Amniotic epithelial cell (primary cell): ENCODE measurements at regions not wholly inside any gene's neighbourhood (a gene's known extent, or its start where the extent isn't known, plus 50 kb on each side); places are given as distances from the start of the nearest gene placed in this dataset.
A peak's percentile ranks its signal among the peaks of the same experiment; 100 is the strongest.

Experiments used
- DNase-seq: peaks from one replicate; pipeline ENCODE4 v3.0.0-alpha.2; 2010; ENCODE audit warnings: low read depth

- no peak for DNase-seq
Measured at GRCh38 chr12:18899162-18899561, 161.2 kb downstream of the CAPZA3 start.

- peak; percentile 8 for DNase-seq
Measured at GRCh38 chr12:18899678-18900317, 161.9 kb downstream of the CAPZA3 start.

- no peak for DNase-seq
Measured at GRCh38 chr12:18905134-18905533, 167.2 kb downstream of the CAPZA3 start.

DNA sequence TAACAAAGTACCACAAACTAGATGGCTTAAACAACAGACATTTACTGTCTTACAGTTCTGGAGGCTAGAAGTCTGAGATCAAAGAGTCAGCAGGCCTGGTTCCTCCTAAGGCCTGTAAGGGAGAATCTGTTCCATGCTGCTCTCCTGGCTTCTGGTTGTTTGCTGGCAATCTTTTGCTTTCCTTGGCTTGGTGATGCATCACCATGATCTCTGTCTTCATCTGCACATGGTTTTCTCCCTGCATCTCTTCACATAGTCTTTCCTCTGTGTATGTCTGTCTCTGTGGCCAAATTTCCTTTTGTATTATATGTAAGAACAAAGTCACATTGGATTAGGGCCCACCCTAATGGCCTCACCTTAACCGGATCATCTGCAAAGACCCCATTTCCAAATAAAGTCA is 168.5 kb downstream of the CAPZA3 start:
- DNase-seq = no peak

DNA sequence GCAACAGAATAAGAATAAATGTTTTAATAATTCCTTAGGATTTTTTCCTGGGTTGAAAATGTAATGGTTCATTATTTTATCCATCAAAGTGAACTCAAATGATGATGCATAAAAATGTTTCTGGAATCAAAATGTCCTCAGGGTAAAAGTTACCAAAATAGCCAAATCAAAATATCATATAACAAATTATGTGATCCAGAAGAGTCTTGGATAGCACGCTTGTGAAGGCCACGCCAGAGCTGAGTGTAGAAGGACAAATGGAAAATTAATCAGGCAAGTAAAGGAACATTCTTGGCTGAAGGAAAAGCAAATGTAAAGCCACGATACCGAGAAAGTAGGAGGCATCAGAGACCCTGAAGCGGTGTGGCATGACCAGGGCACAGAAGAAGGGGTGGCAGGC is 169.2 kb downstream of the CAPZA3 start:
- no peak for DNase-seq

DNA sequence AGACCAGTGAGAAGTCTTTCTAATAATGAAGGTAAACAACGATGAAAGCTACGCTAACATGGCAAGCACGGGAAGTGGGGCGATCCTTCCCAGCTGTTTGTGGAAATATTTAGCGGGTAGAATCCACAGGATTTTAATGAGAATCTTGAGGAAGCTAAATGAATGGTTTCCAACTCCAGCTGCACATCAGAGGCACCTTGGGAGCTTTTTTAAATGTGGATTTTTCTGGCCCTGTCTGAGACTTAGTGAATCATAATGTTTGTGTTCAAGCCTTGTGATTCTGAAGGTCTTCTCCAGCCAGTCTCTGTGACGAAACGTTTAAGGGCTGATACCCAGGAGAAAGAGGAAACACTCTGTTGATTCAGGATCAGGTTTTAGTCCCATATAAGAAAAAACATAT is 169.8 kb downstream of the CAPZA3 start:
- no peak for DNase-seq

DNA sequence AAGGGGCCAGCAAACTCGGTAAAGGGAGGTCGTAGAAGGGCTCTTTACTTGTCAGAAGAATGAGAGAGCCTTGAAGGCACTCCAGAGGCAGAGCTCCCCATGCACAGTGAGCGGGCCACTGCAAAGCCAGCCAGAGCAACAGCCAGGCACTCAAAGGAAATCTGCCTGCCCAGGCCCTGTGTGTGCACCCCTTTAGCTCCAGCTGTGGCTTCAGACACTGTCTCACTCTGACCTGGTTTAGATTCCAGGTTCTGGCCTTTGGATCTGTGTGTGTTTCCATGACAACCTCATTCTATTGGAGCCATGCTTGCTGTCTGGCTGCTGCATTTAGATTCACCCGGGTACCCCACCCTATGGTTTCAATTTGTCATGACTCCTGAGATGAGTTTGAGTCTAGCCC is 170.3 kb downstream of the CAPZA3 start:
- no peak for DNase-seq

- no peak for DNase-seq
Measured at GRCh38 chr12:18919871-18920511, 182.1 kb downstream of the CAPZA3 start.

DNA sequence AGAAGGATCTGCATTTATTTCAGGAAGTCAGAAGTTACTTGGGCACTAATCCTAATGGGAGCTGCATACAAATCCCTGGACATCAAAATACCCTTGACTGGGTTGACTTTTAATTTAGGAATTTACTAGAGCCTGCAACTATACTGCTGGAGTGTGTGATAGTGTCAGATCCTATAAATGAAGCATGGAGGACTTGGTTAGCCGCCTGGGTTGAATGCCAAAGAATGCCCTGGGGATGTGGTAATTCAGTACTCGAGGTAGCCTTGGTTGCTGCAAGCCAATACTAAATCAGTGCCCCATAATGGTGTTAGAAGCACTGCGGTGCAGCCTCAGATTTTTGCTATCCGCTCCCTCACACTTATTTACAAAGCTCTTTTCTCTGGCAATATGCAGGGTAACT is 184.9 kb downstream of the CAPZA3 start:
- DNase-seq = no peak

- DNase-seq = no peak
Measured at GRCh38 chr12:18923721-18924120, 185.8 kb downstream of the CAPZA3 start.

- no peak for DNase-seq
Measured at GRCh38 chr12:18926188-18926587, 188.3 kb downstream of the CAPZA3 start.

- no peak for DNase-seq
Measured at GRCh38 chr12:18932211-18932610, 194.3 kb downstream of the CAPZA3 start.

DNA sequence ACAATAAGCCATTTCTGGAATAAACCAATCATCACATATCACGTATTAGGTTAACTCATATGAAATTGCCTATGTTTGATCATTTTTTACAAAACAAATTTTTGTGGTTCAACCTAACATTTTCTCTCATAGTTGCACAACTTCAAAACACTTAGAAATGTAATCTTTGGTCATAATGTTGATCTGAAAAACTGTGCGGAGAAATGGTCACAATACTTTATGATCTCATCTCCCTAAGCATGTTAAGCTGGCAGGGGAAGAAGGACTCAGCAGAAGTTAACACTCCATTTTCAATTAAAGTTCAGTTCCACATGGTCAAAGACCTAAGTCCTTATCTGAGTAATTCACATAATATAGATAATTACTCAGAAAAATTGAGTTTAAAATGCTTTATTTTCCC is 194.8 kb downstream of the CAPZA3 start:
- DNase-seq = peak; percentile 25

DNA sequence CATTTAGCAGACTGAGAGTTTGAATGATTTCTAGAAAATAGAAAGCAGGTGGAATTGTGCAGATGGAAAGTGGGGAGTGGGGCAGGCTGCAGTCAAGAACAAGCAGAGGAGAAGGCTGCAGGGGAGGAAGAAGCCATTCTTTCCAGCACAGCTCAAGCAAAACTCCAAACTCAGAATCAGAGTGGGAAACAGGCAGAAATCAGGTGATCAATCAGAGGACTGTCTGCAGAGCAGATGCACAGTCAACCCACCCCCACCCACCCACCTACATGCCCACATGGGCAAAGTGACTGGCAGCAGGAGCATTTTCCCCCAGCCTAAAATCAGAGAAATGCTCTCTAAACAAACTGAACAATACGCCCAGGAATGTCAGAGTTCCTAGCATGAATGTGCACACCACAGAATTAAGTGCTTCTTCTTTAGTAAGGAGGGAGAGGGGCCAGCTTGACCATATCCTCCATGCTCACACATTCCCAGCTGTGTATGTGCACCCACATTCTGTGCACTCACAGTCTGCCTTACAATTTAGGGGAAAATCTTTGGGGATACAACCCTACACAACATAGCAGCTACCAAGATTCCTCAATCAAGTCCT is 194.1 kb upstream of the PLEKHA5 start:
- DNase-seq = no peak

DNA sequence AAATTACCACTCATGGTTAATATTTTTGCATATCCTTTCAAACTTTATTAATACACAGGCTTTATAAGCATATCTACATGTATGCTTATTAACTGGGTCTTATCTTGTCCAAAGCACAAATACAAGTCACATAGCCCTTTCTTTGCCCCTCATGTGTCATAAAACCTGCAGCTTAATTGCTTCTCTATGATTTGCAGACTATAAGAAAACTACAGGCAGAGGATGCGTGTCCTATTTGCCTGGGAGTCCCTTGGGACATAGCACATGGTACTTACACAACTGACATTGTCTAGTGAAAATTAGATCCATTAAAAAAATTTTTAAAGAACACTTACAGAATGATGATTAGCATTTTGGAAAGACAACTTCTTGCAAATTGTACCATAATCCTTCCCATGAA is 190.5 kb upstream of the PLEKHA5 start:
- DNase-seq = no peak

GRCh38 chr12:18942669-18943068 is 186.9 kb upstream of the PLEKHA5 start:
- no peak for DNase-seq

- DNase-seq = no peak
Measured at GRCh38 chr12:18943200-18943599, 186.3 kb upstream of the PLEKHA5 start.

DNA sequence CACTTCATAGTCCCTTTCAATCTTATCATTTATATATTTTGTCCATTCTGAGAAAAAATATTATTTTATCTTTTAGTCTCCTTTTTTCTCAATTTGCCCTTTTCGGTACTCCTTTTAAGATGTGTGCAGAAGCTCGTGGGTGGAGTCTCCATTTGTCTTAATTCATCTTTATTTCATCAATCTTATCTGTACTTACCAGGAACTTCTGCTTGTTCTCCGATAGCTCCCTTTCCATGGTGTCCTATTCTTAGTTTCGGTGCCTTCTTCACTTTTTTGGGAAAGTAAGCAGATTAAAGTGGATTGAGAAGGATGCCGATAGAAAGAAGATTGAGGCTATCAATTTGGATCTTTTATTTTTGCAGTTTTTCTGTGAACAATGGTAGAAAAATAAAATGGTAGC is 183.4 kb upstream of the PLEKHA5 start:
- DNase-seq = no peak

DNA sequence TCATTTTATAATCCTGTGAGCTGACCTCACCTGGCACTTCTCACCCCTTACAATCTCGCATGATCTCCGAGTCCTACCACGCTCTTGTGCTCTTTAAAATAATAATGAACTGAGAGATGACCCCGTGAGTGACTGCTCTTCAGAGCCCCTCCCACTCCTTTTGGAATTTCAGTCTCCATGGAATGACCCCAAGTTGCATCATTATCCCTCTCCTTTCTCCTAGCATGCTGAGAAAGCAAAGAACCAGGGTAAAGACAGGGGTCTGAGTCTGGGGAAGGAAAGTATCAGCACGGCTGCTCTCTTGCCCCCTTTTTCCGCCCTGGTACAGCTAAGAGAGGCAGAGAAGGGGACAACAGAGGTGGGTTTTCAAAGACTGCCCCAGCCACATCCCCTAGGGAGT is 178.3 kb upstream of the PLEKHA5 start:
- no peak for DNase-seq

- DNase-seq = no peak
Measured at GRCh38 chr12:18953505-18953904, 176.0 kb upstream of the PLEKHA5 start.

DNA sequence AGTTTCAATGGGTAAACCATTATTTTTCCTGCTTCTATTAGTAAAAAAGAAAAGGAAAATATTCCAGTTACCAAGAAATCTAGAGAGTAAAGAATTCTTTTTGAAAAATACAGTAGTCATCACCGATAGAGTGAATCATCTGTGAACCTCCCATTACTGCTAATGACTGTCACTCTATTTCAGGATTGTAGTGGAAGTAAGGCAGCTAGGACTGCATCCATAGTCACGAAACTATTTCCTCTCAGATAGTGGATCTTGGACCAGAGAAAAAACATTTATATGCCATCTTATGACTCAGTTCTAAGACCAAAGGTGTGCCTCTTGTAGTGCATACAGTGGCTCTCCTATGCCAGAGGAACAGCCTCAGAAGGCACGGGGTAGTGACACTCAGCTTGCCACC is 173.9 kb upstream of the PLEKHA5 start:
- DNase-seq = no peak

DNA sequence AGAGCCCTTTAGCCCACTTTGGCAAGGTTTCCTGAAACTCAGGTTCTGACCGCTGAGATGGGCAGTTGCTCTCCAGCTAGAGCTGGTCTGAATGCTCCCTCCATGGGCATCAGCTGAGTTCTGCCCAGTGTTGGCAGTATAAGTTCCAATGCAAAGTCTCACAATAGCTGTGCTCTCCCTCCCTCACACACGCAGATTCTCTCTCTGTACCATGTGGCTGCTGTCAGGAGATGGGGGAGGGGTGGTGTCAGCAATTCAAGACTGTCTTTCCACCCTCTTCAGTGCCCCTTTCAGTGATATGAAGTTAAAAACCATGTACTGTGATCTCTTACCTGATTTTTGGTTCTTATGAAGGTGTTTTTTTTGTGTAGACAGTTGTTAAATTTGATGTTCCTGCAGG is 164.3 kb upstream of the PLEKHA5 start:
- DNase-seq = no peak

DNA sequence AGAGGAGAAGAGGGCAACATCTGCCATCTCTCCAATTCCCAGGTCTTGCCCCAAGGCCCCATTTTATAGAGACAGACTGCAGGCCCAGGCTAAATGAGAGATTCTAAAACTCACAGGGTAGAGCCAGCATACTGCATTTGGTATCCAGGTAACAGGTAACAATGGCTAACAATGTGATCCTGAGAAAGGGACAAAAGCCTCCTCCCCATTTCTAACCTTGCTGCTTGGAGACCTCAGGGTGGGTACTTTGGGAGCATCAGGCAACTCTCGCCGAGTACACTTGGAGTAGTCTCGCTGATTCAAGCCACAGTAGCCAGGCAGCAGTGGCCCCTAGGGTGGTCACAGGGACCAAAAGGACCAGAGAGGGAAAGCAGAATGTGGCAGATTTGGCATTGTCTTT is 162.6 kb upstream of the PLEKHA5 start:
- no peak for DNase-seq

DNA sequence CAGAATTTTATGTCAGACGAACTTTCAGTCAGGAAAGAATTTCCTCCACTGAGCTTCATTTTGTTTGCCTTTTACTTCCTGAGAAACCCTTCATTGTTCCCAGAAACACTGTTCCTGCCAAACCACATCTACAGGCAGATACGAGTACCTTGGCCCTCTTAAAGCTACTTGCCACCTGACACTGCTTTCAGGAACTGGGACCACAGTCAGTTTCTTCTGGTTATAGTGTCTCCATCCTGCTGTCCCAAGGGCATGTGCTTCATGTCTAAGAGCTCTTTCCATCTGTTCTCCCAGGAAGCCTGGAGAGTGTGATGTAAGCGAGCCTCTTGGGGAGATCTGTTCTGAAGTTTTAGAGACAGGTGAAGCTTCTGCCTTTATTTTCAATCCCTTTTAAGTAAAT is 161.7 kb upstream of the PLEKHA5 start:
- DNase-seq = no peak
